HL-60/S4 (cell line): ENCODE measurements at regions not wholly inside any gene's neighbourhood (a gene's known extent, or its start where the extent isn't known, plus 50 kb on each side); places are given as distances from the start of the nearest gene placed in this dataset.

Experiments
- in situ Hi-C: fragments of 300-500 bp; cut with MboI; formaldehyde crosslinking; loops from 2 replicates; pipeline ENCODE4 v1.14.3; 2022; ENCODE audit warnings: low sequenced_read_pairs

DNA sequence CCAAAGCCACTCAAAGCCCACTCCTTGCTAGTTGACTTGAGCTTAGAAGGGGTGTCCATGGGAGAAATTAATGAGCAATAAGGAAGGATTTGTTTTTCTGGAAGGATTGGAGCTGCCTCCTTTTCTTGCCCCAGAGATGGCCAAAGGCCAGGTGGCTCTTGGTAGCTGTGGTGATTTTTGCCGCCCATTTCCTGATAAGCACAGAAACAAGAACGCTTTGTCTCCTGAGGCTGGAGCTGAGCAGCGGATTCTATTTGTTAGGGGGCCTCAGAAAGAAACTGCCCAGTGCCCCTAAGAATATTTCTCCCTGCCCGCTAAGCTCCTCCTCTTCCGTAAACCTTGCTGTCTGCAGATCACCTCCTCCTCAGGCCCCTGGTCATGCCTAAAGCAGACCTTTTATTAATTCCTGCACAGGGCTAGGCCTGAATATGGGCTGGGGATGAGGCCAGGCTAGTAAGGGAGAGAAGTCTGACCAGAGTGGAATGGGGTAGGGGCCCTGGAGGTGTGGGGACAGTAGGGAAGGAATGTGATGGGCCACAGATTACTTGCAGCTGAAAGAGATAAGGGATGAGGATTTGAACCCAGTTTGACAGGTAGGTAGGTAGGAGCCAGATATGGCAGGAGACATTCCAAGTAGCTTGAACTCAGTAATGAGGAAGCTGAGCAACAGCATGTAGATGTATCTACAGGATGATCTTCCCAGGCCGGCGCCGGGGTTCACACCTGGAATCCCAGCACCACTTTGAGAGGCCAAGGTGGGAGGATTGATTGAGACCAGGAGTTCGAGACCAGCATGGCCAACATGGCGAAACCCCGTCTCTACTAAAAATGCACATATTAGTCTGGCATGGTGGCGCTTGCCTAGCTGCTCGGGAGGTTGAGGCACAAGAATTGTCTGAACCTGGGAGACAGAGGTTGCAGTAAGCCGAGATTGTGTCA, 71.2 kb upstream of the NAA20 start:
- in situ Hi-C loops: no loop called here

DNA sequence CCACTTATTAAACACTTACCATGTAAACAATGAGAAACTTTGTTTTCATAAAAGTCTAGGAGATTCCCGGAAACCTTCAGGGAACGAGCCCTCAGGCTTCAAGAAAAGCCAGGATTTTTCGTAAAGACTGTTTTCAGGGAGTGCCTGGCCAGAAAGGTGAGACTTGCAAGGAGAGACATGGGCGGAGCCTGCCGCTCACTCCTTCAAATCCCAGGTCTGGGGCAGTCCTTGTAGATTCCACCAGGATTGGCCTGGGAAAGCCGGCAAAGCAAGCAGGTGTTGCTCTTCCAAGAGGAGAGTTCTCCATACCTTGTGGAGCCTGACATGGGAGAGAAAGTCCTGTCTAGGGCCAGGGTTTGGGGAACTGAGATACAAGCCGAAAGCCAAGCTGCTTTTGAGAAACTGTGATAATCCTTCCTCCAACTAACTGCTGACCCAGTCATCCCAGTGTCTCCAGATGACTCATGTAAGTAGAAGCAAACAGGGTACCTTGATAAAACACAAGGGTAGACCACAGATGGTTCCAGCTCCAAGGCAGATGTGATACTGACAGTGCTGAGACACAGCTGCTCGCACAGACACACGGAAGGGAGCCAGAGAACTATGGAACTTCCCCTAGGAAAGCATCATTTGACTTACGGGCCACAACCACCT, 69.4 kb upstream of the NAA20 start:
- in situ Hi-C loops: no loop called here

DNA sequence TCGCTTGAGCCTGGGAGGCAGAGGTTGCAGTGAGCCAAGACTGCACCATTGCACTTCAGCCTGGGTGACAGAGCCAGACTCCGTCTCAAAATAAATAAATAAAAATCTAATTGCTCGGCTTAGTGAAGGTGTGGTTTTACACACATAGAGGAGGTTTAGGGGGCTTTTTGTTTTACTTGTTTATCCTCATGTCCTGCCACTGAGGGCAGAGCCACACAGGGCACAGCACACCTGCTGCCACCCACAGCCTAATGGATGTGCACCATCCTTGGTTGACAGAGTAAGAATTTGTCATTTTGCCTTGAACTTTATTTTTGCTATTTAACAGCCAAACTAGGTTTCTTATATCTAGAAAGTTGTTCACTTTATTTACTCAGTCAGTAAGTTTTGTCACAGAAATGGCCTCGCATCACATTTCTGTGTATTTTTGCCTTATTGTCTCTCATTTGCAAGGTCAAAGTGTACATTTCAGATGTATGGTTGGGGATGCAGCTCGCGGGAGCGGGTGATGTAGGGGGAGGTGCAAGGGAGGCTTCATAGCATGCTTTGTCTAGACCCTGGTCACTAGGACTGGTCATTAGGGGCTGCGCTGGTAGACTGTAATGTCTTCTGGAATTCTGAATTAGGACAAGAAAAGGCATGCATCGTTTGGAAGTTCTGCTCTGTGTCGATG, 67.8 kb upstream of the NAA20 start:
- in situ Hi-C loops: no loop called here

DNA sequence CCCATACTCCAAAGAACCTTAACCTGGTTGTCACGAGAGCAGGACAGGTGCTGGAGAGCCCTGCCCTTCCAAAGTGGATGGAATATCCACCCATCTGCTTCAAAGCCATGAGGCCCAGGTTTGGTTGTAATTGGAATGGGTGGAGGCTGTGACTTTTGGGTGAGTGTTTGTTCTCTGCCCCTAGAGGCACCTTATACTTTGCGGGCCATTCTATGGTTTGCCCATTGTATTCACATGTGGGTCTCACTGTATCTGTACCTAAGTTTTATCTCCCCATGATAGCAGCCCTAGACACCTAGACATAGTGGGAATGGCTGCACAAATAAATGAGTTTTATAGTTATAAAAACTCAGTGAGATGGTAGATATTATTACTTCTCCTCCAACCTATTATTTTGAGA, 67.1 kb upstream of the NAA20 start:
- in situ Hi-C loops: no loop called here

DNA sequence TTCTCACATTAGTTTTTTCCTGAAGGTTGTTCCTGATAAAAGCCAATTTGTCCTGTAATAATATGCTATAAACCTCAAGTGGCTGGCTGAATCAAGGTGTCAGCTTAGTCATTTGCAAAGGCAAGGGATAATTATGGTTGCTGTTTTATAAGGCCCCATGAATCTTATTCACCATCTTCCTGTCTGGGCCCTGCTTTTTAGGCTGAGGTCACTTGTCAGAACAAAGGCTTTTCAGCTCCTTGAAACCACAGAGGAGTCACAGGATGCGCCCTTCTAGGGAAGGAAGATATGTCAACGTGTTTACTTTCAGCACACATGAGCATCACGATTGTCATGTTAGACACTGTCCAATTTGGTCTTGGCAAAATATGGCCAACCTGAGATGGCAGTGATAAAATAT, 64.8 kb upstream of the NAA20 start:
- in situ Hi-C loops: no loop called here

DNA sequence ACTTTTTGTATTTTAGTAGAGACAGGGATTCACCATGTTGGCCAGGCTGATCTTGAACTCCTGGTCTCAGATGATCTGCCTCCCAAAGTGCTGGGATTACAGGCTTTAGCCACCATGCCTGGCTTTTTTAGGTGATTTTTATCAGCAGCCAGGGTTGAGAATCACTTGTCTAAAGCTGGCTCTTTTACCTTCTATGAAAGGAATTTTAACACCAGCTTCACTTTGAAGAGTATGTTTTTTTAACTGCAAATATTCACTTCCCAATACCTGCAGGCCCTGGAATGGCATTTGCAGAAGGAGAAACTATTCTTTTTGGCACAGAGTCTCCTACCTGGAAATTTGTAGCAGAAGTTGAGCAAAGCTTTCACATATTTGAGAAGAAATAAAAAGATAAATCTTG, 63.6 kb upstream of the NAA20 start:
- in situ Hi-C loops: no loop called here

DNA sequence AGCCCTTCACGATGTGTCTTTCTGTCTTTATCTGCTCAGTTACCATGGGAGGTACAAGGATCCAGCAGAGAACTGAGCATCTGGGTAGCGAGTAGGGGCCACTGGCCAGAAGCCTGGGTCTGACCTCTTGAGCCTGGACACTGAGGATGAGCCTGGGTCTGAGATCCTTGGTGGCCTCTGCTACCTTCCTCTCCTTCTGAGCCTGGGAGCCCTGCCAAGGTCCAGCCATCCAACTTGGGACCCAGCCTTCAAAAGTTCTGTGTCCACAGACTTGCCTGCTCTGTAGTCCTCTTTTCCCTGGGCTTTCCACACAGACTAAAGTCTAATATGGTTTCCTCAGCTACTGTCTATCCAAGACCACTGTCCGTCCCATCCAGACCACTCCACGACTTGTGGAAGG, 60.2 kb upstream of the NAA20 start:
- in situ Hi-C loops: no loop called here

DNA sequence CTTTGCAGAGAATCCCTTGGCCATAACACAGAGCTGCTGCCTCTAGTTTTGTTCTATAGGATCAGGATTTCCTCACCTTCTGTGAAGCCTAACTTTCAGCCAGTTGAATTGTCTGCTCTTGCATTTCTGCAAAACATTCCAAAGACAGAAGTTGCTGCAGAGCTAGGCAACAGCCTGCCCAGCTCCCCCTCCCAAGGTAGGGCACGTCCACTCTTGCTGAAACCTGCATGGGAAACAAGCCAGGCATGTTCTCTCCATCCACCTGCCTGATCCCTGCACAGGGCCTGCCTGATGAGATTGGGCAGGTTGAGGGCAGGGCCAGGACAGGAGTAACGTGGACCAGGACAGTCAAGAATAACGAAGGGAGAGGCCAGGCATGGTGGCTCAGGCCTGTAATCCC, 58.9 kb upstream of the NAA20 start:
- in situ Hi-C loops: no loop called here

DNA sequence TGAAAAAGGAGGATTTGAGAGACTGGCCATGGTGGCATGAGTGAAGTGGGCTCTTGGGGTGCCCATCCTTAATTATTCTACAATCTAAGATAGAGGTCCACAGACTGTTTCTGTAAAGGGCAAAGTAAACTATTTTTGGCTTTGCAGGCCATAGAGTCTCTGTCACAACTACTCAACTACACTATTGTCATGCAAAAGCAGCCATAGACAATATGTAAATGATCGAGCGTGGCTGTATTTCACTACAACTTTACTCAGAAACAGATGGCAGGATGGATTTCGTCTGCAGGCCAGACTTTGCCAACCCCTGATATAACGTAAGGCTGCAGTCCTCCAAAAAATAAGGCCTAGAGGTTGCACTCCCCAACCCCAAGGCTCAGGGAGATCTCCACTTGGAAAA, 58.2 kb upstream of the NAA20 start:
- in situ Hi-C loops: no loop called here

DNA sequence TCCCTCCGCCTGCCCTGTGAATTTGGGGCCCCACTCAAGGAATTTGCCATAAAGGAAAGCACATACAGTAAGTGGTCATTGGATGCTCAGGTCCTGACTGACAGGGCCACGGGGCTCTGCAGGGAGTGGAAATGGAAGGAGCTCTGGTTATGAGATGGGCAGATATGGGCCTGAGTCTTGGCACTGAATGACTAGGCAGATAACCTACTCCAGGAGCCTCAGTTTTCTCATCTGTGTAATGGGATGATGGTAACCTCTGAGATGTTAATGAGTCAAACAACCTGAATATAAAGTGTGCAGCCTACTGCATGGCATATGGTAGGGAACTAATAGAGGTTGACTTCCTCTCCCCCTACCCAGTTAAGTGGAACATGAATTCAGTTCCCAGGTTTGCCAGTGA, 56.4 kb upstream of the NAA20 start:
- in situ Hi-C loops: no loop called here

DNA sequence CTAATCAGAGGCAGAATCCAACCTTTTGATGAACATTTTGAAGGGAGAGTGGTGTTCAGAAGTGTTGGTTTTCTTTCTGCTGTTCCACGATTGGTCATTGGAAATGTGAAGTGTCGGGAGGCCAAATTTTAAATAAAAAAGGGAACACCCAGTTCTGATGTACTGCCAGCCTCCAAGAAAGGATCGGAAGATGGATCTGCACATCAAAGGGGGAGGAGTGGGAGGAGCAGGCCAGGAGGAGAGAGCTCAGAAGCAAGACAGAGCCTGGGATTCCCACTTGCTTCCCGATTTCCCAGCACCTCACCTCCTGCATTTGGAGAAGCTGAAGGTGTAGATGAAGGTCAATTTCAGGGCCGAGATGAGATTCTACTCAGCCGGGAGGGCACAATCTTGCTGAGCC, 55.9 kb upstream of the NAA20 start:
- in situ Hi-C loops: no loop called here

DNA sequence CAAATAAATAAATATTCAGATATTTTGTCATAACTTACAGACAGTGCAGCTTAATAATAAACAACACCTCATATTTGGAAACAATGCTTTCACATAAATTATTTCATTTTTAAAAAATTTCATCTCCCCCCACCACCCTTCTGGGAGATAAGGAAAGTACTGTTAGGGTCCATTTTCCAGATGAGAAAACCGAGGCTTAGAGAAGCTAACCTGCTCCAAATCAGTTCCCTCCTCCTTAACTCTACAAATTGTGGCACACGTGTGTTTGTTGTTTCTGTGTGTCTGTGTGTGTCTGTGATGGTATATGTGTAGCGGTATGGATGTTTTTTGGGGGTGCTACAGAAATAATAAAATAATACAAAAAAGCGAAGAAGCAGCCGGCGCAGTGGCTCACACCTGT, 54.2 kb upstream of the NAA20 start:
- in situ Hi-C loops: no loop called here

DNA sequence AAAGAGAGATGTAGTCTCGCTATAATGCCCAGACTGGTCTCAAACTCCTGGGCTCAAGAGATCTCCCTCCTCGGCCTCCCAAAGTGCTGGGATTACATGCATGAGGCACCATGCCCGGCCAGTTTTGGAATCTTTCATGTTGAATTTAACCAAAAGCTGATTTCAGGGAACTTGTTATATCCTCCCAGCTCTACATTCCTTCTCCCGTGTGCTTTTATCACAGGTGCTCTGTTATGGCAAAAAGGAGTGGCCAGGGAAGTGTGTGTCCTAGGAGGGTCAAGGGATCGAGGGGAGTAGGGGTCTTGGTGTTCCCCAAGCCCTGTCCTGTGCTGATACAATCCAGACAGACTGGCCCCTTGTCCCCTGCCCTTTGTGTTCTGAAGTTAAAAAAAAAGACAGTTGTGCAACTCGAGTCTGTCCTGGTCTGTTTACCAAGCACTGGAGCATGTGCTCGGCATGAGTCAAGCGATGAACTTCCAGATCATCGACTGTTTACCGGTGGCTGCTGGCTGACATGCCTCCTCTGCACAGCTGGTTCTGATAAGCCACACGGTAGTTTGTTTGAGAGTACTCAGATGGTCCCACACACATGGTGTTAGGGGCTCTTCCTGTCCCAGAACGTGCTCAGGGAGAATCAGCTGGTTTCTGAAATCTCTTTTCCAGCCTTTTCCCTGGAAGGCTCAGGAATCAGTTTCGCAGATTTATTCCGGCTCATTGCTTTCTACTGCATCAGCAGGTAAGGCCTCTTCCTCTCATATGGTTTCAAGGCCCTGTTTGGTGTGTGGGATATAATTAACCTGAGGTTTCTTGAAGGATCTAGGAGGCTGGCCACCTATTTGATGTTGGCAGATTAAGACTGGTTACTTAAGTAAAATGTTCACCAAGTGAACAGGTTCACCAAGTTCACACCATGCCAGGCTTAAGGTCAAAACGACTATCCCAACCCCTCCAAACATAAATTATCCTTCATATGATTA, 52.6 kb upstream of the NAA20 start:
- in situ Hi-C loops: no loop called here

DNA sequence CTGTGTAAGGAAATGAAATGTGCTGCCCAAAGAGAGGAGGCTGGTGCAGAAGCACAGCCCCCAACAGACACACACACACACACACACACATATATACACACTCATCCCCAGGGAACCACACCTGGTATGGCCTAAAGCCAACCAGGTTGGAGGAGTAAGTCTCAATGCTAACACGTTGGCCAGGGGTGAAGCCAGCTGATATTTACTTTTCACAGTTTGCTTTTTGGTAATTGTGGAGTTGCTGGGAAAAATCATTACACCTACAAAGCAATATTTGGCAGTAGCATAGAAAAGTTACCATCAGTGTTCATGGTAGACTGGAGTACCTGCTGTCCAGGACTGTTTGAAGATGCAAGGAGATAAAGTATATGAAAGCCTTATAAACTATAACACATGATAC, 50.3 kb upstream of the NAA20 start:
- in situ Hi-C loops: no loop called here
